Lower leg skin (tissue), 4 donors: ENCODE measurements at regions not wholly inside any gene's neighbourhood (a gene's known extent, or its start where the extent isn't known, plus 50 kb on each side); places are given as distances from the start of the nearest gene placed in this dataset.

Experiments
- DNase-seq, 2 donors: peaks; one replicate each; pipeline ENCODE4 v3.0.0-alpha.2; 2019; ENCODE audit warnings: low spot score in 2 of 2
- H3K4me3 ChIP-seq: fragments of 200-600 bp; sonication (generic); 2 replicates; pipeline ENCODE4 v1.5.1; 2017; ENCODE audit warnings: mild to moderate bottlenecking, low read depth; ENCODE audit not compliant: poor library complexity, severe bottlenecking
- CTCF ChIP-seq, 3 donors: fragments of 450-650 bp; IDR thresholded peaks; one replicate each; pipeline ENCODE4 v1.5.1; 2016; ENCODE audit warnings: antibody characterized with exemption in 3 of 3, mild to moderate bottlenecking in 3 of 3, moderate library complexity in 2 of 3
- POLR2A ChIP-seq, 2 donors: fragments of 450-650 bp; IDR thresholded peaks; one replicate each; pipeline ENCODE4 v1.6.1; 2016 to 2017; ENCODE audit warnings: antibody characterized with exemption in 2 of 2, mild to moderate bottlenecking in 1 of 2, moderate library complexity in 1 of 2
- WGBS, 2 donors: methylation state at CpG; one replicate each; pipeline ENCODE4 v1.1.5; 2018; 5-methylcytosine and 5-hydroxymethylcytosine counted together
- intact Hi-C: fragments of 100-400 bp; cut with DNase I; formaldehyde crosslinking; loops from one replicate; pipeline ENCODE4 v1.15.0; 2023; ENCODE audit warnings: low total_unique reads

GRCh38 chr16:73605309-73605708 is 557.4 kb upstream of the ZFHX3 start:
- DNase-seq, result no peak
- intact Hi-C loops, result no loop called here
- TF ChIP-seq POLR2A (IDR thresholded peaks at IDR 0.05), result no peak
- no peak for TF ChIP-seq CTCF (IDR thresholded peaks at IDR 0.05)
- H3K4me3 ChIP-seq, result no peak overlapping the region
- 89% methylated on average over 5 of the region's 5 CpGs for WGBS, 2 donors

GRCh38 chr16:73601911-73602310 is 554.0 kb upstream of the ZFHX3 start:
- no peak for DNase-seq
- H3K4me3 ChIP-seq, result no peak overlapping the region
- intact Hi-C loops, result no loop called here
- WGBS, 2 donors, result 83 to 84% methylated on average over 3 of the region's 3 CpGs
- no peak for TF ChIP-seq CTCF (IDR thresholded peaks at IDR 0.05)
- TF ChIP-seq POLR2A (IDR thresholded peaks at IDR 0.05), result no peak

- H3K4me3 ChIP-seq, result no peak overlapping the region
- intact Hi-C loops, result no loop called here
These were observed 551.9 kb upstream of the ZFHX3 start for GRCh38 chr16:73599870-73600269.

GRCh38 chr16:73599351-73599750 is 551.4 kb upstream of the ZFHX3 start:
- DNase-seq, result no peak
- TF ChIP-seq POLR2A (IDR thresholded peaks at IDR 0.05), result no peak
- TF ChIP-seq CTCF (IDR thresholded peaks at IDR 0.05), result no peak
- WGBS, 2 donors, result 28 to 42% methylated on average over 2 of the region's 2 CpGs
- no peak overlapping the region for H3K4me3 ChIP-seq
- intact Hi-C loops, result no loop called here

More at GRCh38 chr16:73599870-73600269, 551.9 kb upstream of the ZFHX3 start:
- WGBS, 2 donors, result 57 to 59% methylated on average over 2 of the region's 2 CpGs
- TF ChIP-seq POLR2A (IDR thresholded peaks at IDR 0.05), result no peak
- TF ChIP-seq CTCF (IDR thresholded peaks at IDR 0.05), result no peak
- no peak for DNase-seq

GRCh38 chr16:73584157-73584556 is 536.2 kb upstream of the ZFHX3 start:
- WGBS, 2 donors, result 80 to 89% methylated on average over 1 of the region's 1 CpG
- intact Hi-C loops, result no loop called here
- H3K4me3 ChIP-seq, result no peak overlapping the region
- TF ChIP-seq CTCF (IDR thresholded peaks at IDR 0.05) (no peak), POLR2A (IDR thresholded peaks at IDR 0.05) (no peak)
- no peak for DNase-seq

- 54 to 61% methylated on average over 8 of the region's 8 CpGs for WGBS, 2 donors
- DNase-seq, result no peak
- no peak overlapping the region for H3K4me3 ChIP-seq
- intact Hi-C loops, result no loop called here
- no peak for TF ChIP-seq CTCF (IDR thresholded peaks at IDR 0.05)
- no peak for TF ChIP-seq POLR2A (IDR thresholded peaks at IDR 0.05)
These were observed 524.4 kb upstream of the ZFHX3 start for GRCh38 chr16:73572135-73572828.
